Endothelial cell of umbilical vein (primary cell): ENCODE measurements at regions not wholly inside any gene's neighbourhood (a gene's known extent, or its start where the extent isn't known, plus 50 kb on each side); places are given as distances from the start of the nearest gene placed in this dataset.
"Not testable (repeated sequence)": the region's sequence is repeated elsewhere in the genome, so short reads cannot be mapped to it uniquely, and the experiment has no call there.

Experiments
- BruUV-seq: library from RNA; stranded (reverse); fragments of 400-500 nt; replicated peaks from 2 replicates; lab custom pipeline; 2021; lab: Mats Ljungman, UMichigan
- CTCF ChIA-PET: fragments of 300-600, 350-600 bp; sonication (Branson Sonifier 250); formaldehyde crosslinking; loops from one replicate; lab custom pipeline; 2021; ENCODE audit warnings: antibody characterized with exemption, inconsistent platforms; lab: Charles Lee
- POLR2A ChIA-PET: fragments of 300-600, 350-600 bp; sonication (Branson Sonifier 250); formaldehyde crosslinking; loops from one replicate; lab custom pipeline; 2021; ENCODE audit warnings: antibody characterized with exemption, inconsistent platforms; lab: Charles Lee
- DNase-seq: peaks from one replicate; pipeline ENCODE4 v3.0.0-alpha.2; 2011; ENCODE audit warnings: low read depth, low spot score
- FAIRE-seq: peaks from 2 replicates; lab custom pipeline; 2011; peaks lifted over from hg19 to GRCh38; lab: Jason Lieb, UNC
- H2AFZ ChIP-seq: 2 replicates; pipeline ENCODE4 v1.6.0; 2012; ENCODE audit warnings: low read depth, low read length, control low read depth, inconsistent platforms
- H3K27ac ChIP-seq: 2 replicates; pipeline ENCODE4 v1.5.1; 2011; ENCODE audit warnings: low read depth, mild to moderate bottlenecking, control low read depth, low read length, moderate library complexity; ENCODE audit not compliant: insufficient read depth
- H3K27me3 ChIP-seq, 2 experiments: 2 replicates each; pipeline versions ENCODE4 v1.6.0 to v1.6.1; 2011; ENCODE audit warnings: low read length in 2 of 2, mixed read lengths in 1 of 2; ENCODE audit not compliant: control insufficient read depth in 2 of 2, insufficient read depth in 2 of 2
- H3K36me3 ChIP-seq, 2 experiments: 2 replicates in 1 of 2; 3 replicates in 1 of 2; pipeline ENCODE4 v1.5.1; 2011; ENCODE audit warnings: low read length in 2 of 2, mild to moderate bottlenecking in 1 of 2, moderate library complexity in 1 of 2; ENCODE audit not compliant: control insufficient read depth in 2 of 2, insufficient read depth in 2 of 2; ENCODE audit errors: extremely low read depth in 1 of 2
- H3K4me1 ChIP-seq: 3 replicates; pipeline ENCODE4 v1.5.1; 2011; ENCODE audit warnings: mild to moderate bottlenecking, low read length; ENCODE audit not compliant: control insufficient read depth, insufficient read depth; ENCODE audit errors: extremely low read depth
- H3K4me2 ChIP-seq: 2 replicates; pipeline ENCODE4 v1.6.1; 2011; ENCODE audit warnings: low read length, control low read depth, mixed read lengths; ENCODE audit not compliant: insufficient read depth
- H3K4me3 ChIP-seq, 3 experiments: fragments of 200-600 bp in 1 of 3; sonication (generic), shearing (Covaris generic) in 1 of 3; replicated peaks in 1 of 3; 2 replicates each; pipeline ENCODE4 v1.5.1; 2011 to 2016; ENCODE audit warnings: control low read depth in 3 of 3, low read length in 3 of 3, mild to moderate bottlenecking in 2 of 3, inconsistent platforms in 1 of 3, low read depth in 1 of 3, moderate library complexity in 1 of 3; ENCODE audit not compliant: insufficient read depth in 1 of 3
- H3K79me2 ChIP-seq: 2 replicates; pipeline ENCODE4 v1.6.0; 2012; ENCODE audit warnings: low read length, inconsistent platforms; ENCODE audit not compliant: control insufficient read depth, insufficient read depth
- H3K9ac ChIP-seq: replicated peaks from 2 replicates; pipeline ENCODE3; 2011; ENCODE audit warnings: low read length, control low read depth; ENCODE audit not compliant: insufficient read depth; ENCODE audit errors: extremely low read depth
- H3K9me1 ChIP-seq: replicated peaks from 3 replicates; pipeline ENCODE4 v1.6.0; 2011; ENCODE audit warnings: mild to moderate bottlenecking, low read length; ENCODE audit not compliant: control insufficient read depth, insufficient read depth; ENCODE audit errors: extremely low read depth
- H3K9me3 ChIP-seq: replicated peaks from 2 replicates; pipeline ENCODE4 v1.5.1; 2012; ENCODE audit warnings: low read length, inconsistent platforms; ENCODE audit not compliant: control insufficient read depth, insufficient read depth
- H4K20me1 ChIP-seq: replicated peaks from 2 replicates; pipeline ENCODE3; 2011; ENCODE audit warnings: mild to moderate bottlenecking, low read length; ENCODE audit not compliant: control insufficient read depth, insufficient read depth; ENCODE audit errors: extremely low read depth
- CTCF ChIP-seq, 2 donors: IDR thresholded peaks; 1 replicate in 1 of 2; 2 replicates in 1 of 2; pipeline ENCODE4 v1.5.1; 2011; ENCODE audit warnings: low read length in 2 of 2, mild to moderate bottlenecking in 2 of 2, moderate library complexity in 2 of 2, control low read depth in 1 of 2, inconsistent platforms in 1 of 2, low read depth in 1 of 2; ENCODE audit not compliant: insufficient read depth in 1 of 2; ENCODE audit errors: extremely low read depth in 1 of 2
- EZH2 ChIP-seq: IDR thresholded peaks from 2 replicates; pipeline ENCODE4 v1.6.1; 2012; ENCODE audit warnings: borderline replicate concordance, low read depth, mild to moderate bottlenecking, moderate library complexity, low read length, inconsistent platforms; ENCODE audit not compliant: severe bottlenecking
- FOS ChIP-seq: IDR thresholded peaks from 2 replicates; pipeline ENCODE4 v1.6.1; 2011; ENCODE audit warnings: mild to moderate bottlenecking, low read length, moderate library complexity, borderline replicate concordance; ENCODE audit not compliant: insufficient read depth
- GATA2 ChIP-seq: IDR thresholded peaks from 2 replicates; pipeline ENCODE4 v1.7.0; 2011; ENCODE audit warnings: low read depth, mild to moderate bottlenecking, moderate library complexity, mixed read lengths, low read length; ENCODE audit not compliant: insufficient read length, insufficient read depth
- JUN ChIP-seq: IDR thresholded peaks from 2 replicates; pipeline ENCODE4 v1.6.1; 2011; ENCODE audit warnings: borderline replicate concordance, low read depth; ENCODE audit not compliant: insufficient read length, insufficient read depth
- MYC ChIP-seq: IDR thresholded peaks from one replicate; pipeline ENCODE4 v1.6.1; 2011; ENCODE audit warnings: mild to moderate bottlenecking, low read depth, low read length
- POLR2A ChIP-seq: IDR thresholded peaks from 2 replicates; pipeline ENCODE4 v1.6.1; 2012; ENCODE audit warnings: low read depth, mild to moderate bottlenecking, control low read depth, low read length
- POLR2AphosphoS5 ChIP-seq: IDR thresholded peaks from 2 replicates; pipeline ENCODE4 v1.6.1; 2012; ENCODE audit warnings: low read depth, mild to moderate bottlenecking, control low read depth, low read length, moderate library complexity; ENCODE audit not compliant: insufficient read depth
- dilution Hi-C: fragments of 300-500 bp; cut with MboI; formaldehyde crosslinking; loops from one replicate; pipeline ENCODE4 v1.15.0; 2019; ENCODE audit warnings: low sequenced_read_pairs; ENCODE audit not compliant: extremely low pct_ligation_motif_present
- intact Hi-C: fragments of 100-400 bp; cut with micrococcal nuclease; formaldehyde crosslinking; loops from one replicate; pipeline ENCODE4 v1.10.0; 2022
- TF ChIP-seq, protein P1 (sequence below): IDR thresholded peaks from 2 replicates; pipeline ENCODE4 v1.6.1; 2011; ENCODE audit not compliant: insufficient read depth, insufficient read length

DNA sequence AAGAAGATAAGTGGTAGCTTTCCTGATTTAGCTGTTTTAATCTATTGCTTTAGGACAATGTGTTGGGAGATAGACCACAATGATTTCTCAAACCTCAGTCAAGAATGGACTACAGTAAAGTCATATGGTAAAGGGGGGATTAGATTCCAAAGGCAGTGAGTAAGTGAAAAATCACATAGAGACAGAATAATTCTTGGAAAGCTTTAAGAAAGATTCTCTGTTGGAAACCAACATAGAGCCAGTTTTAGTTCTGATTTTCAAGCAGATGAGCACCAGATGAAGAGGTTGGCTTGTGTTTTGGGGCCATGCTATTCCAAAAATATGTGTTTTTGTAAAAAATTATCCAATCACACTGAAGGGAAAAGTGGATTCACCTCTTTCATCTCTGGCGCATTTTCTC, 256.8 kb upstream of the RPS23 start:
- Histone ChIP-seq H3K9me1 (no peaks in the 10 kb centered on the region), H4K20me1 (no peaks in the 10 kb centered on the region), H3K4me3 (no peak overlapping the region), H3K36me3 (no peaks in the 10 kb centered on the region), H3K27me3 (peaks cover 0 to 3% of the 10 kb centered on the region in 2 experiments), H3K27ac (no peak overlapping the region), H3K79me2 (no peaks in the 10 kb centered on the region), H3K4me1 (no peaks in the 10 kb centered on the region), H3K9me3 (no peaks in the 10 kb centered on the region), H2AFZ (no peak overlapping the region), H3K4me2 (no peak overlapping the region), H3K9ac (no peak overlapping the region)
- DNase-seq (no peak), FAIRE-seq (no peak)
- BruUV-seq: no TSS peak
- intact Hi-C loops: no loop called here
- dilution Hi-C loops: no loop called here
- ChIA-PET POLR2A (no interaction called here), CTCF (no interaction called here)
- TF ChIP-seq MYC (no peak), EZH2 (no peak), FOS (no peak), GATA2 (no peak), POLR2A (no peak), CTCF (IDR thresholded peaks at IDR 0.05; ENCODE audit: extremely low read depth in 1 of 2, insufficient read depth in 1 of 2, low read depth in 1 of 2, low read length in 2 of 2) (no peak), JUN (no peak), POLR2AphosphoS5 (no peak)
- TF ChIP-seq, protein P1, sequence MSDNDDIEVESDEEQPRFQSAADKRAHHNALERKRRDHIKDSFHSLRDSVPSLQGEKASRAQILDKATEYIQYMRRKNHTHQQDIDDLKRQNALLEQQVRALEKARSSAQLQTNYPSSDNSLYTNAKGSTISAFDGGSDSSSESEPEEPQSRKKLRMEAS: no peak

DNA sequence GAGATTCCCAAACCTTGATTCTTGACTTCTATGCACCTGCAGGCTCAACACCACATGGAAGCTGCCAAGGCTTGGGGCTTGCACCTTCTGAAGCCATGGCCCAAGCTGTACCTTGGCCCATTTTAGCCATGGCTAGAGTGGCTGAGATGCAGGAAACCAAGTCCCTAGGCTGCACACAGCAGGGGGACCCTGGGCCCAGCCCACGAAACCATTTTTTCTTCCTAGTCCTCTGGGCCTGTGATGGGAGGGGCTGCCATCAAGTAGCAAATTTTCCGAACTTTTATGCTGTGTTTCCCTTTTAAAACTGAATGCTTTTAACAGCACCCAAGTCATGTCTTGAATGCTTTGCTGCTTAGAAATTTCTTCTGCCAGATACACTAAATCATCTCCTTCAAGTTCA, 253.9 kb upstream of the RPS23 start:
- FAIRE-seq, H3K9me1 ChIP-seq, H3K9me3 ChIP-seq, POLR2A ChIA-PET, H3K79me2 ChIP-seq, H2AFZ ChIP-seq, H3K4me1 ChIP-seq, dilution Hi-C loops, H3K4me2 ChIP-seq, H3K27ac ChIP-seq, H3K27me3 ChIP-seq, CTCF ChIA-PET, H4K20me1 ChIP-seq, H3K36me3 ChIP-seq, H3K9ac ChIP-seq, BruUV-seq, intact Hi-C loops, H3K4me3 ChIP-seq, DNase-seq: not testable (repeated sequence)
